EH (cell line): ENCODE measurements at regions not wholly inside any gene's neighbourhood (a gene's known extent, or its start where the extent isn't known, plus 50 kb on each side); places are given as distances from the start of the nearest gene placed in this dataset.
"Not testable (repeated sequence)": the region's sequence is repeated elsewhere in the genome, so short reads cannot be mapped to it uniquely, and the experiment has no call there.

Experiments used
- DNase-seq: peaks from one replicate; pipeline ENCODE4 v3.0.0-alpha.2; 2015; ENCODE audit warnings: low read depth

- no peak for DNase-seq
These were observed 73.4 kb upstream of the HMGXB4 start for GRCh38 chr22:35183917-35184316.

DNA sequence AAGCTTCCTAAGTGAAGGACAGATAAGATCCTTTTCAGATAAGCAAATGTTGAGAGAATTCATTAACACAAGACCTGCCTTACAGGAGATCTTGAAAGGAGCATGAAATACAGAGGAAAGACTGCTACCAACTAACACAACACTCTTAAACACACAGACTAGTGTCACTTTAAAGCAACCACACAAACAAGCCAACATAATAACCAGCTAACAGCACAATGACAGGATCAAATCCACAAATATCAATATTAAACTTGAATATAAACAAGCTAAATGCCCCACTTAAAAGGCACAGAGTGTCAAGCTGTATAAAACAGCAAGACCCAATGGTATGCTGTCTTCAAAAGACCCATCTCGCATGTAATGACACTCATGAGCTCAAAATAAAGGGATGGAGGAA is 70.8 kb upstream of the HMGXB4 start:
- no peak for DNase-seq

DNA sequence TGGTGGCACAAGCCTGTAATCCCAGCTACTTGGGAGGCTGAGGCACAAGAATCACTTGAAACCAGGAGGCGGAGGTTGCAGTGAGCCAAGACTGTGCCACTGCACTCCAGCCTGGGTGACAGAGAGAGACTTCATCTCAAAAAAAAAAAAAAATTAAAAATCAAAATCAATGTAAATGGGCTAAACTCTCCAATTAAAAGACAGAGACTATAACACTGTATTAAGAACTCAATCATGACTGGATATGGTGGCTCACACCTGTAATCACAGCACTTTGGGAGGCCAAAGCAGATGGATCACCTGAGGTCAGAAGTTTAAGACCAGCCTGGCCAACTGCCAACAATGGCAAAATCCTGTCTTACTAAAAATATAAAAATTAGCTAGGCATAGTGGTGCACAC is 68.4 kb upstream of the HMGXB4 start:
- DNase-seq, result not testable (repeated sequence)

GRCh38 chr22:35189559-35189958 is 67.7 kb upstream of the HMGXB4 start:
- no peak for DNase-seq

GRCh38 chr22:35191412-35191811 is 65.9 kb upstream of the HMGXB4 start:
- peak; percentile 66 for DNase-seq

DNA sequence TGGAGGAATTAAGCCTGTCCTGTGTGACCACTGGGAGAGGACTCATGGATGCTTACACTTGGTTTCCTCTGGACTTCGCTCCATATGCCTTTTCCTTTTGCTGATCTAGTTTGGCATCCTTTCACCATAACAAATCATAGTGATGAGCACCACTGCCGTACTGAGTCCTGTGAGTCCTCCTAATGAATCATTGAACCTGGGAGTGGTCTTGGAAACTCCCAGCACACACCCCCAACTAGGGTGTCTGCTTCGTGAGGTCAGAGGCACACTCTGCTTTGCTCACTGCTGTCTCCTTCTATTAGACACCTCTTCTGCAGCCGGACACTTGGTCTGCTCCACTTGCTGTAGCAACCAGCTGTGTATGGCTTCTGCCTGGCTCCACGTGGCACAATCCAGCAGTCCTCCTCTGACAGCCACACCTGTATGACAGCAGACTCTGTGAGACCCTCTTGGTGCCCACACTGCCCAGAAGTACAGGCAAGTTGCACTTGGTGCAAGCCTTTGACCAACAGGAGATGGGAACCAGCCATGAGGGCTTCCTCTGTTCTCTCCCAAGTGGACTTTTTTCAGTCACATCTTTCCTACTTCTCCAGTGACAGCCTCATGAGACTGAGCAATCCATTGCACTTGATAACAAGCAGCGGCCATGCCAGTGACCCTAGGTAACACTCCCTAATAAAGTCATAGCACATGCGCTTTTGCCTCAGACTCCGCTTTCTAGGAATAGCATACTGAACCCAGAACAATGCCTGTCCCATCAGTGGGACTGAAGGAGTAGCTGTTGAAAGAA is 65.0 kb upstream of the HMGXB4 start:
- peak; percentile 15 for DNase-seq

DNA sequence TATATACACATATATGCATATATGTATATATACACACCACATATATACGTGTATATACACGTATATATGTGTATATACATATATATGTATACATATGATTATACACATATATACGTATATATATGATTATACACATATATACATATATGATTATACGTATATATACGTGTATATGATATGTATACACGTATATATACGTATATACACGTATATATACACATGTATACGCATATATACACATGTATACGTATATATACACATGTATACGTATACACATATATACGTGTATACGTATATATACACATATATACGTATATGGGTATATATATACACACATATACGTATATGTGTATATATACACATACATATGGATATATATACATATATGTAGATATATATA is 62.1 kb upstream of the HMGXB4 start:
- DNase-seq, result no peak

- DNase-seq, result no peak
These were observed 61.5 kb upstream of the HMGXB4 start for GRCh38 chr22:35195821-35196220.

- DNase-seq, result no peak
These were observed 60.2 kb upstream of the HMGXB4 start for GRCh38 chr22:35197071-35197470.

DNA sequence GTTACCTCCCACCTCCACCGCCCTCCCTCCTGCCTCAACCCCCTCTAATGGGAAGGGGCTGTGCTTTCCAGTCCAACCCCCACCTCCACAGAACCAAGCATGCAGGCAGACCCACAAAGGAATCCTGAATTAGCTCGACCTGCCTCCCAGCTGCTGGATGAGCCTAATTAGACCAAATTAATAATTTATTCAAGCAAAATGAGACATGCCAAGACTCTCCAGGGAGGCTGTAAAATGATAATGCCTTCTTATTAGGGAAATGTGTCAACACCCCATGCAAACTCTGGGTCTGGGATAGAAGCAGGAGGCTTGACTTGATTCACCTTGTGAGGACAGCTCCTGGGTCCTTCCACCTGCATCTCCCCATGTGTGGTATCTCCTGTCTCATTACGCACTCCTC is 59.4 kb upstream of the HMGXB4 start:
- DNase-seq, result no peak

- no peak for DNase-seq
These were observed 58.6 kb upstream of the HMGXB4 start for GRCh38 chr22:35198738-35199137.

DNA sequence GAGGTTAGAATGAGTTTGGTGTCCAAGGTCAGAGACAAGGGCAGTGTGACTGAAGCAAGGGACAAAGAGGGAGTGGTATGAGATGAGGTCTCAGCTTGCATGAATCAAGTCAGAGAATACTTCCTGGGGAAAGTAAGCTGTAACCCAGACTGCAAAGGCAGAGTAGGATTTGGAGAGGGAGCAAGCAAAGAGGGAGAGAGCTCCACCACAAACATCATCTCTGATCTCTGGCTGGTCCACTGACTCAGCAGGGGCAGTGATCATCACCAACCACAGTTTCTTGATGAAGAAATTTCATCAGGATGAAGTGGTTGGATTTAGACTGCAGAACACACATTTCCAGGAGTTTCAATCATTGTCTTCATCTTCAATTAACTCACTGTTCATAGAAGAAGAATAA is 54.9 kb upstream of the HMGXB4 start:
- DNase-seq, result no peak

DNA sequence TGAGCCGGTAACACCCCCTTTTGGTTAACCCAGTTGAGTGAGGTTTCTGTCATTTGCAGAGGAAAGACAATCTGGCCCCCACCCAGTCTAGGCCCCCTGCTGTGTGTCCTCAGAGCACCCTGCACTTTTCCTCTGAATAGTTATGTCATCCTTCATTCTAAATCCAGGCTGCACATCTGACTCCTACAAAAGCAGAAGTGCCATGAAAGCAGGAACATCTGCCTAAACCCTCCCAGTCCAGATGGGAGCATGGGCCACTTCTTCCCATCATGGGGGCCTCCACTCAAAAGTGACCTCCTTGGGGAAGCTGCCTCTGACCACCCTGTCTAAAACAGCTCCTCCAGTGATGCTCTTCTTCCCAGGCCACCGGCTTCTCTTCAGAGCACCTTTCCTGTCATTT is 53.7 kb upstream of the HMGXB4 start:
- no peak for DNase-seq

DNA sequence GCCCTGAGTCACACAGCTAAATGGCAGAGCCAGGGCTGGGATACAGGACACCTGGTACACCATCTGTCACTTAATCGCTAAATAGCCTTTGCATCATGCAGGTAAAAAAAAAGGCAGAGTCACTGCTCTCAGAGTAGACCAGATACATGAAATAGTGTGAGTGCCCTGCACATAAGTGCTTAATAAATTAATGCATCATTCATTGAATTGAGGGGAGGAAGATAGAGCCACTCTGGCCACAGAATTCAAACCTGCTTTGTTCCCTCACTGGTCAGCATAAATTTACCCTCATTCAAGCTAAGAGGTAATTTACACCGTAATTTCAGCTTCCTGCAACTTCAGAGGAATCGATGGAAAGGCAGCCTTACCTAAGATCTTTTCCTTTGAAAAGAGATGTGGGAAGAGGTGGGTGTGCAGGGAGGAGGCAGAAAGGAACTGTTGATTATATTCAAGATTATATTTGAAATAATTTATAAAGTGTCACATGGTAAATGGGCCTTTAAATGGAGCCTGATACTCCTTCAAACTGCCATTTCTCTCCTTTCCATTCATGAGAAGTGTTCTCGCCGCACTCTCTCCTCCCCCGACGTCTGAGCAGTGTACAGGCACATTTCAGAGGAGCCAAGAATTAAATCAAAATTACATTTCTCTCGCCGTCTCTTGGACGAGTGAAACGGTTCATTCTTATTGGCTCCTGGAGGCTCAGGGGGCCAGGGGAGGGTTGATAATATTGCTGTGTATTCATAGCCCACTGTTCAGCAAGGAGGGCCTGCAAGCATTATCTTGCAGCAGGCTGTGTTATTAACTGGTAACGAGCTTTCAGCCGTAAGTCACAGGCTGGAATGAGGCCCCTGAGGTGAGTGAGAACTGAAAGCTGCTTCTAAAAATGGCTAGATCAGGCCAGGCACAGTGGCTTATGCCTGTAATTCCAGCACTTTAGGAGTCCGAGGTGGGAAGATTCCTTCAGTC is 52.2 kb upstream of the HMGXB4 start:
- no peak for DNase-seq

GRCh38 chr22:35205961-35206360 is 51.3 kb upstream of the HMGXB4 start:
- peak; percentile 37 for DNase-seq

DNA sequence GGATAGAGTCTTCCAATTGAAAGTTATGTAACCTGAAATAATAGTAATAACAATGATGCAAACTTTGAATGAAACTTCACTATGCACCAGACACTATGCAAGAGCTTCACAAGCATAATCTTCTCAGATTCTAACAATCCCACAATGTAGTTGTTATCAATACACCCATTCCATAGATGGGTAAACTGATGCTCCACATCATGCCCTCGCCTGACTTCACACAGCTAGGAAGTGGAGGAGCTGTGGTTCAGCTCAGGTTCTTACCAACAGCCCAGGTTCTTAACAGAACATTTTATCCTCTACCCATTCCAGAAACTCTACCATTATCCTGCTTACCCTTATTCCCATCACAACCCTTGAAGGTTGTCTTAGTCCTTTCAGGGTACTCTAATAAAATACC is 50.4 kb upstream of the HMGXB4 start:
- DNase-seq, result no peak
